CD4-positive, alpha-beta T cell treated with Interleukin-17A for 1 hour (primary cell): ENCODE measurements at regions not wholly inside any gene's neighbourhood (a gene's known extent, or its start where the extent isn't known, plus 50 kb on each side); places are given as distances from the start of the nearest gene placed in this dataset.
"Not testable (repeated sequence)": the region's sequence is repeated elsewhere in the genome, so short reads cannot be mapped to it uniquely, and the experiment has no call there.

Experiments
- DNase-seq: peaks from one replicate; pipeline ENCODE4 v3.0.0-alpha.2; 2020

GRCh38 chr3:176619833-176620232 is 577.4 kb downstream of the TBL1XR1 start:
- DNase-seq, result no peak

- no peak for DNase-seq
These were observed 581.5 kb downstream of the TBL1XR1 start for GRCh38 chr3:176615826-176616225.

- DNase-seq, result no peak
These were observed 585.6 kb downstream of the TBL1XR1 start for GRCh38 chr3:176611703-176612102.

GRCh38 chr3:176609361-176609760 is 587.9 kb downstream of the TBL1XR1 start:
- no peak for DNase-seq

GRCh38 chr3:176605553-176605952 is 591.7 kb downstream of the TBL1XR1 start:
- DNase-seq, result not testable (repeated sequence)

- DNase-seq, result no peak
These were observed 602.0 kb downstream of the TBL1XR1 start for GRCh38 chr3:176595307-176595706.

- no peak for DNase-seq
These were observed 606.6 kb downstream of the TBL1XR1 start for GRCh38 chr3:176590722-176591121.

- no peak for DNase-seq
These were observed 610.2 kb downstream of the TBL1XR1 start for GRCh38 chr3:176587089-176587488.

- no peak for DNase-seq
These were observed 612.7 kb downstream of the TBL1XR1 start for GRCh38 chr3:176584413-176585176.

GRCh38 chr3:176583956-176584355 is 613.3 kb downstream of the TBL1XR1 start:
- DNase-seq, result no peak

- DNase-seq, result no peak
These were observed 615.7 kb downstream of the TBL1XR1 start for GRCh38 chr3:176581589-176581988.

- DNase-seq, result no peak
These were observed 617.5 kb downstream of the TBL1XR1 start for GRCh38 chr3:176579711-176580185.

GRCh38 chr3:176578316-176578715 is 619.0 kb downstream of the TBL1XR1 start:
- DNase-seq, result no peak

GRCh38 chr3:176577447-176577846 is 619.8 kb downstream of the TBL1XR1 start:
- DNase-seq, result no peak

- DNase-seq, result no peak
These were observed 622.5 kb downstream of the TBL1XR1 start for GRCh38 chr3:176574786-176575185.

- no peak for DNase-seq
These were observed 625.4 kb downstream of the TBL1XR1 start for GRCh38 chr3:176571926-176572325.

GRCh38 chr3:176570992-176571391 is 626.3 kb downstream of the TBL1XR1 start:
- DNase-seq, result no peak

GRCh38 chr3:176568189-176568588 is 629.1 kb downstream of the TBL1XR1 start:
- no peak for DNase-seq

GRCh38 chr3:176566757-176567156 is 630.5 kb downstream of the TBL1XR1 start:
- no peak for DNase-seq

GRCh38 chr3:176562331-176562730 is 635.0 kb downstream of the TBL1XR1 start:
- no peak for DNase-seq

- DNase-seq, result no peak
These were observed 635.5 kb downstream of the TBL1XR1 start for GRCh38 chr3:176561826-176562225.

GRCh38 chr3:176554791-176555654 is 642.3 kb downstream of the TBL1XR1 start:
- DNase-seq, result no peak

GRCh38 chr3:176554264-176554663 is 643.0 kb downstream of the TBL1XR1 start:
- no peak for DNase-seq

GRCh38 chr3:176526942-176527341 is 670.3 kb downstream of the TBL1XR1 start:
- DNase-seq, result no peak
